ENCODE measurements at regions not wholly inside any gene's neighbourhood (a gene's known extent, or its start where the extent isn't known, plus 50 kb on each side); places are given as distances from the start of the nearest gene placed in this dataset.

- TF ChIP-seq TAF1 (IDR thresholded peaks at IDR 0.05; ENCODE audit: borderline replicate concordance, insufficient read depth, low read length), result no peak
- no peak for TF ChIP-seq POLR2AphosphoS5 (IDR thresholded peaks at IDR 0.05; ENCODE audit: low read depth, low read length)
- no peak for TF ChIP-seq SIN3A (IDR thresholded peaks at IDR 0.05; ENCODE audit: borderline replicate concordance, insufficient read depth, low read length)
- TF ChIP-seq REST (IDR thresholded peaks at IDR 0.05; ENCODE audit: insufficient read depth in 1 of 2, low read depth in 2 of 2, low read length in 2 of 2), result no peak
These were observed 549.8 kb downstream of the KCTD8 start for GRCh38 chr4:43898836-43899235.
